ENCODE measurements at regions not wholly inside any gene's neighbourhood (a gene's known extent, or its start where the extent isn't known, plus 50 kb on each side); places are given as distances from the start of the nearest gene placed in this dataset.

DNA sequence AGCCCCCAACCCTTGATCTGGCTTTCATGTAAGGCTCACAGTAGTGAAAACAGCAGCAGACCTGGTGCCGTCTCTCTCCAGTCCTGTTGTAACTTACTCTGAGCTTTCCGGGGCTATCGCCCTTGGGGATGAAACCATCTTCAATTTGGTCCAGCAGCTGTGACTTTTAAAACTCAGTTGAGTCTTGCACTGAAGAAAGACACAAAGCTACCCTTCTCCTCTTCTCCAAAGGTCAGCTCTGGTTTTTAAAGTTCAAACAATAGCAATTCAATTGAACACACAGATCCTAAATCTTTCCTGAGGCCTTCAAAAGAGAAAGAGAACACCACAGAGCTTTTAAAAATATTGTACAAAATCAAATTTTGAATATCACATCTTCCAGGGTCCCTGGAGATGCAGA, 83.5 kb downstream of the SNX5 start:
- no peaks in the 10 kb centered on the region for H3K36me3 ChIP-seq
- TF ChIP-seq, protein P1, sequence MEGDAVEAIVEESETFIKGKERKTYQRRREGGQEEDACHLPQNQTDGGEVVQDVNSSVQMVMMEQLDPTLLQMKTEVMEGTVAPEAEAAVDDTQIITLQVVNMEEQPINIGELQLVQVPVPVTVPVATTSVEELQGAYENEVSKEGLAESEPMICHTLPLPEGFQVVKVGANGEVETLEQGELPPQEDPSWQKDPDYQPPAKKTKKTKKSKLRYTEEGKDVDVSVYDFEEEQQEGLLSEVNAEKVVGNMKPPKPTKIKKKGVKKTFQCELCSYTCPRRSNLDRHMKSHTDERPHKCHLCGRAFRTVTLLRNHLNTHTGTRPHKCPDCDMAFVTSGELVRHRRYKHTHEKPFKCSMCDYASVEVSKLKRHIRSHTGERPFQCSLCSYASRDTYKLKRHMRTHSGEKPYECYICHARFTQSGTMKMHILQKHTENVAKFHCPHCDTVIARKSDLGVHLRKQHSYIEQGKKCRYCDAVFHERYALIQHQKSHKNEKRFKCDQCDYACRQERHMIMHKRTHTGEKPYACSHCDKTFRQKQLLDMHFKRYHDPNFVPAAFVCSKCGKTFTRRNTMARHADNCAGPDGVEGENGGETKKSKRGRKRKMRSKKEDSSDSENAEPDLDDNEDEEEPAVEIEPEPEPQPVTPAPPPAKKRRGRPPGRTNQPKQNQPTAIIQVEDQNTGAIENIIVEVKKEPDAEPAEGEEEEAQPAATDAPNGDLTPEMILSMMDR (IDR thresholded peaks at IDR 0.05) = no peak
- no peak for TF ChIP-seq POLR2A (IDR thresholded peaks at IDR 0.05)
- H3K9me3 ChIP-seq = no peaks in the 10 kb centered on the region
- H3K27me3 ChIP-seq = no peaks in the 10 kb centered on the region
- H3K4me1 ChIP-seq = no peaks in the 10 kb centered on the region
- no peak for DNase-seq
- H3K4me3 ChIP-seq = no peak overlapping the region
- intact Hi-C loops (cut with DNase I; ENCODE audit: low total_unique reads) = no loop called here
- H3K27ac ChIP-seq = no peak overlapping the region

DNA sequence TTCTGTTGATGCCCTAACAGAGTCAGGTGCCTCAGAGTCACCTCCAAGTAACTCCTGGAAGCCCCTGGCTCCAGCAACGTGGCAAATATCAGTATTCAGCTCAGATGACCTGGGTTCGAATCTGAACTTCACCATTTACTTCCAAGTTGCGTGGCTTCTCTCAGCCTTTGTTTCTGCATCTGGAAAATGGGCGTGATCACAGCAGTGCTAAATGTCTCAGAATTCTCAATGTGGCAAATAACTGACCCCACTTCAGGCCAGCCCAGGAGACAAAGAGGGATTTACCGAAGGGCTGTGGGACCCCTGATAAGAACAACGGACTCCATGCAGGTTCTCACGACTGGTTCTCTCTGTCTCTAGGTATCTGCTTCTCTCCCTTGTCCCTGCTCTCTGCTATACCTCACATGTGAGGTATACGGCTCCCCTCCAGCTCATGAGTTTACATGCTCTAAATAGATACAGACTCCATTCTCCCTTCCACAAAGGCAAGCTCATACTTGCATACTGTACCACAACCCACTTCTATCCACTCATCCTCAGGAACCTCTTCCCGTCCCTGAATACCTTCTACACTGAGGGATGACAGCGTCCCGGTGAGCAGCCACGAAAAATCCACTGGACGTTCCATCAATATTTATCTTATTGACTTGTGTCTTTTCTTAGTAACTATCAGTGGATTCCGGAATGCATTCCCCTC, 84.1 kb downstream of the SNX5 start:
- Histone ChIP-seq H3K4me3 (no peak overlapping the region), H3K36me3 (no peaks in the 10 kb centered on the region), H3K9me3 (no peaks in the 10 kb centered on the region), H3K27me3 (no peaks in the 10 kb centered on the region), H3K27ac (no peak overlapping the region), H3K4me1 (no peaks in the 10 kb centered on the region)
- no peak for TF ChIP-seq POLR2A (IDR thresholded peaks at IDR 0.05)
- TF ChIP-seq, protein P1 (IDR thresholded peaks at IDR 0.05) = no peak
- intact Hi-C loops (cut with DNase I; ENCODE audit: low total_unique reads) = loop anchor here (5.0 kb wide), 1 partner anchor 87 kb away; no protein-coding TSS in a partner anchor
- no peak for DNase-seq

DNA sequence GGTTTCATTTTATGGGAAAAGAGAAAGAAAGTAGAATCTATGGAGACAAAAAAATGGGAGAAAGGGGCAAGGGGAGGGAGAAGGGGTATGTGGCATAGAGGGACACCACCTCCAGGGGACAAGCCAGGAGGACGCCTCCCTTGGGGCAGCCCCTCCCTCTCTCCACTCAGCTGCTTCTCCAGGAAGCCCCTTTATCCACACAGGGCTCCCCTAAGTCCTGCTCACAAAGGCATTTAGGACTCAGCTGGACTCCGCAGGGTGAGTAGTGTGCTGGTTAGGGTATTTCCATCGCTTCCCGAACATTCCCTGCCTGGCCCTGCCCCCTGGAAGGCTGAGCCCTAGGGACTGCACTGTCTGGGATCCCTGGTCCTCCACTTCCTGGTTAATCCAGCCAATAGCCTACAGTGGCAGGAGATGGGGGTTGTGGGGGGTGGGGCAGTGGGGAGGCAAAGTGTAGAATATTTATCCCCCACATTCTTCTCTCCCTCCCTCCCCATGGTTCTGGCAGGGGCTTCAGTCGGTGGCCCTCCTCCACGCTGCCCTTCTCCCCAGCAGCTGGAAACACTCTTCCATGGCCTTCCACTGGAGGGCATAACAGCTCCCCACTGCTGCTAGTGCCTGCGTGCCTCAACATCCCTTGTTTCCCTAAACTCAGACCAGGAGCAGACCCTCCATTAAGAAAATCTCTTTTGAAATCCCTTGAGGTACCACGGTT, 84.8 kb downstream of the SNX5 start:
- no peak overlapping the region for H3K4me3 ChIP-seq
- no peaks in the 10 kb centered on the region for H3K36me3 ChIP-seq
- intact Hi-C loops (cut with DNase I; ENCODE audit: low total_unique reads) = loop anchor here (5.0 kb wide), 1 partner anchor 86 kb away; no protein-coding TSS in a partner anchor
- H3K9me3 ChIP-seq = no peaks in the 10 kb centered on the region
- H3K27ac ChIP-seq = no peak overlapping the region
- H3K4me1 ChIP-seq = no peaks in the 10 kb centered on the region
- DNase-seq = no peak
- no peaks in the 10 kb centered on the region for H3K27me3 ChIP-seq
- TF ChIP-seq, protein P1 (IDR thresholded peaks at IDR 0.05) = no peak
- TF ChIP-seq POLR2A (IDR thresholded peaks at IDR 0.05) = no peak

DNA sequence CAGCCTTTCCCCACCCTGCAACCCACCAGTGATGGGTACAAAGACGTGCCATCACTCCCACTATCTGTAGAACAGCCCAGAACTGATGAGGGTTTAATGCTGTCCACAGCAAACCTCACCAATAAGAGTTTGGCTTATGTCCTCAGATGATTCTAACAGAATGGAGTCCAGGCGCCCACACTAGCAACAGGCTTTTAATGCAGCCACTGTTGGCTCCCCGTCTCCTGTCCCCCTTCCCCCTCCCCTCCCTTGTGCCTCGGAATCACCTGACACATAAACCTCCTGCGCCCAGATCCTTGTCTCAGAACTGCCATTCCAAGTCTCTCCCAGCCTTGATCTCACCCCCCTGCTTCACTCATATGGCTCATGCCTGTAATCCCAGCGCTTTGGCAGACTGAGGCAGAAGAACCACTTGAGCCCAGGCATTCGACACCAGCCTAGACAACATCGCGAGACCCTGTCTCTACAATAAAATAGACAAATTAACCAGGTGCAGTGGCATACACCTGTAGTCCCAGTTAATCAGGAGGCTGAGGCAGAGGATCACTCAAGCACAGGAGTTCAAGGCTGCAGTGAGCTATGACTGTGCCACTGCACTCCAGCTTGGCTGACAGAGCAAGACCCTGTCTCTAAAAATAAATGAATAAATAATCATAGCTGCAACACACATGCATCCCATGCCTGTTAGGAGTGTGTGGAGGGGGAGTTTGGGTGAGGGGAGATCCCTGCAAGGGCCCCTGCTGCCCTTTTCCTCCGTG, 85.6 kb downstream of the SNX5 start:
- Histone ChIP-seq H3K4me1 (no peaks in the 10 kb centered on the region), H3K36me3 (no peaks in the 10 kb centered on the region), H3K9me3 (no peaks in the 10 kb centered on the region), H3K27ac (no peak overlapping the region), H3K27me3 (no peaks in the 10 kb centered on the region), H3K4me3 (no peak overlapping the region)
- DNase-seq = no peak
- no peak for TF ChIP-seq POLR2A (IDR thresholded peaks at IDR 0.05)
- TF ChIP-seq, protein P1 (IDR thresholded peaks at IDR 0.05) = no peak
- intact Hi-C loops (cut with DNase I; ENCODE audit: low total_unique reads) = loop anchor here (5.0 kb wide), 1 partner anchor 86 kb away; no protein-coding TSS in a partner anchor

Measured in uterus (tissue), 3 donors.